ENCODE measurements at regions not wholly inside any gene's neighbourhood (a gene's known extent, or its start where the extent isn't known, plus 50 kb on each side); places are given as distances from the start of the nearest gene placed in this dataset.

DNA sequence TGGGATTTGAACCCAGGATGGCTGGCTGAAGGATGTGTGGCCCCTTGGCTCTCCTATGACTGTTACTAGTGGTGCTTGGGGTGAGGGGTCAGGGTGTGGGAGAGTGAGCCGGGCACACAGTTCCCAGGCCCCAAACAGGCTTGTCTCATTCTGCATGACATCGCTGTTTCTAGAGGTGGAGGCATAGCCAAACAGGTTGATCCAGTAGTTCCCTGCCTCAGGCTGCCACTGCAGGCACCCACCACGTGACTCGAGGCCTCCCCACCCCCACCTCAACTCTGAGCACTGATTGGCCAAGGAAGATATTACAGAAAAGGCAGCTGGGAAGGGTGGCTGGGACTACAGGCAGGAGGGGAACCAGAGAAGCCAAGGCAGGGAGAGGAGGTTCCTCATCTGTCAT lies 102.6 kb downstream of the NCOR2 start:
- Histone ChIP-seq H3K27me3 (ENCODE audit: control insufficient read depth, insufficient read depth, low read length) (no peaks in the 10 kb centered on the region), H3K4me1 (ENCODE audit: control insufficient read depth, insufficient read depth, low read length) (no peaks in the 10 kb centered on the region), H3K4me3 (ENCODE audit: low read depth in 2 of 2, low read length in 2 of 2) (no peak overlapping the region), H3K9me3 (ENCODE audit: control insufficient read depth, insufficient read depth, low read depth, low read length) (peaks cover 5% of the 10 kb centered on the region; the same call in 1 of the 2 replicates), H3K27ac (ENCODE audit: low read length) (no peak overlapping the region), H3K36me3 (ENCODE audit: control insufficient read depth, insufficient read depth, low read length) (peaks cover 8% of the 10 kb centered on the region)
- DNase-seq (ENCODE audit: low read depth, low spot score) (no peak), ATAC-seq (no peak)
- BruUV-seq (replicated peaks): no TSS peak
- in situ Hi-C loops (cut with HindIII; ENCODE audit: low pct_unique_long_range_greater_than_20kb, low sequenced_read_pairs): no loop called here
- TF ChIP-seq TCF7L2 (IDR thresholded peaks at IDR 0.05; ENCODE audit: low read depth, low read length) (no peak), POLR2AphosphoS5 (IDR thresholded peaks at IDR 0.05; ENCODE audit: low read depth, low read length) (no peak), SIN3A (IDR thresholded peaks at IDR 0.05; ENCODE audit: borderline replicate concordance, insufficient read depth, low read depth, low read length) (no peak)
- TF ChIP-seq, protein P1, sequence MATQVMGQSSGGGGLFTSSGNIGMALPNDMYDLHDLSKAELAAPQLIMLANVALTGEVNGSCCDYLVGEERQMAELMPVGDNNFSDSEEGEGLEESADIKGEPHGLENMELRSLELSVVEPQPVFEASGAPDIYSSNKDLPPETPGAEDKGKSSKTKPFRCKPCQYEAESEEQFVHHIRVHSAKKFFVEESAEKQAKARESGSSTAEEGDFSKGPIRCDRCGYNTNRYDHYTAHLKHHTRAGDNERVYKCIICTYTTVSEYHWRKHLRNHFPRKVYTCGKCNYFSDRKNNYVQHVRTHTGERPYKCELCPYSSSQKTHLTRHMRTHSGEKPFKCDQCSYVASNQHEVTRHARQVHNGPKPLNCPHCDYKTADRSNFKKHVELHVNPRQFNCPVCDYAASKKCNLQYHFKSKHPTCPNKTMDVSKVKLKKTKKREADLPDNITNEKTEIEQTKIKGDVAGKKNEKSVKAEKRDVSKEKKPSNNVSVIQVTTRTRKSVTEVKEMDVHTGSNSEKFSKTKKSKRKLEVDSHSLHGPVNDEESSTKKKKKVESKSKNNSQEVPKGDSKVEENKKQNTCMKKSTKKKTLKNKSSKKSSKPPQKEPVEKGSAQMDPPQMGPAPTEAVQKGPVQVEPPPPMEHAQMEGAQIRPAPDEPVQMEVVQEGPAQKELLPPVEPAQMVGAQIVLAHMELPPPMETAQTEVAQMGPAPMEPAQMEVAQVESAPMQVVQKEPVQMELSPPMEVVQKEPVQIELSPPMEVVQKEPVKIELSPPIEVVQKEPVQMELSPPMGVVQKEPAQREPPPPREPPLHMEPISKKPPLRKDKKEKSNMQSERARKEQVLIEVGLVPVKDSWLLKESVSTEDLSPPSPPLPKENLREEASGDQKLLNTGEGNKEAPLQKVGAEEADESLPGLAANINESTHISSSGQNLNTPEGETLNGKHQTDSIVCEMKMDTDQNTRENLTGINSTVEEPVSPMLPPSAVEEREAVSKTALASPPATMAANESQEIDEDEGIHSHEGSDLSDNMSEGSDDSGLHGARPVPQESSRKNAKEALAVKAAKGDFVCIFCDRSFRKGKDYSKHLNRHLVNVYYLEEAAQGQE (IDR thresholded peaks at IDR 0.05; ENCODE audit: insufficient read depth in 1 of 2, low read depth in 2 of 2, low read length in 1 of 2): no peak
- TF ChIP-seq, protein P2, sequence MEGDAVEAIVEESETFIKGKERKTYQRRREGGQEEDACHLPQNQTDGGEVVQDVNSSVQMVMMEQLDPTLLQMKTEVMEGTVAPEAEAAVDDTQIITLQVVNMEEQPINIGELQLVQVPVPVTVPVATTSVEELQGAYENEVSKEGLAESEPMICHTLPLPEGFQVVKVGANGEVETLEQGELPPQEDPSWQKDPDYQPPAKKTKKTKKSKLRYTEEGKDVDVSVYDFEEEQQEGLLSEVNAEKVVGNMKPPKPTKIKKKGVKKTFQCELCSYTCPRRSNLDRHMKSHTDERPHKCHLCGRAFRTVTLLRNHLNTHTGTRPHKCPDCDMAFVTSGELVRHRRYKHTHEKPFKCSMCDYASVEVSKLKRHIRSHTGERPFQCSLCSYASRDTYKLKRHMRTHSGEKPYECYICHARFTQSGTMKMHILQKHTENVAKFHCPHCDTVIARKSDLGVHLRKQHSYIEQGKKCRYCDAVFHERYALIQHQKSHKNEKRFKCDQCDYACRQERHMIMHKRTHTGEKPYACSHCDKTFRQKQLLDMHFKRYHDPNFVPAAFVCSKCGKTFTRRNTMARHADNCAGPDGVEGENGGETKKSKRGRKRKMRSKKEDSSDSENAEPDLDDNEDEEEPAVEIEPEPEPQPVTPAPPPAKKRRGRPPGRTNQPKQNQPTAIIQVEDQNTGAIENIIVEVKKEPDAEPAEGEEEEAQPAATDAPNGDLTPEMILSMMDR (IDR thresholded peaks at IDR 0.05): no peak
- ChIA-PET CTCF (no interaction called here), POLR2A (no interaction called here)
- intact Hi-C loops (cut with micrococcal nuclease; ENCODE audit: unreplicated experiment): no loop called here

DNA sequence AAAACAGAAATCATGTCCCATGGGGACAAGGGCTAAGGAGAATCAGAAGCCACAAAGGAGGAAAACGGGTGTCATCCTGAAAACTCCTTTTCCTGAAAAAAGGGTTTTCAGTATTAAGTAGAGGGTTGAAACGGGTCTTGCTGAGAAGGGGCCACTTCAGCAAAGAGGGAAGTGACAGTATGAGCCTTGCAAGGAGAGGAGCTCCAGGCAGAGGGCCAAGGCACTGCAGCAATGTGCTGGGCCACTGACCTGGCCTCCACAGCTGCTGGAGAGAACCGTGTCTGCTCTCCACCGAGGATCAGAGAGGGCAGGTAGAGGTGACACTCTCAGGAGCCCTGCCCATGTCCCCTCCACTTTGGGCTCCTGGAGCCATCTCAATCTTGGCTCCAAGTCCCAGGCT lies 103.3 kb downstream of the NCOR2 start:
- BruUV-seq (replicated peaks): no TSS peak

More for the DNA sequence above, 103.3 kb downstream of the NCOR2 start:
- H3K27ac ChIP-seq (ENCODE audit: low read length): no peak overlapping the region
- H3K9me3 ChIP-seq (ENCODE audit: control insufficient read depth, insufficient read depth, low read depth, low read length): peaks cover 1% of the 10 kb centered on the region; the same call in 1 of the 2 replicates
- no peaks in the 10 kb centered on the region for H3K27me3 ChIP-seq (ENCODE audit: control insufficient read depth, insufficient read depth, low read length)
- in situ Hi-C loops (cut with HindIII; ENCODE audit: low pct_unique_long_range_greater_than_20kb, low sequenced_read_pairs) (no loop called here), intact Hi-C loops (cut with micrococcal nuclease; ENCODE audit: unreplicated experiment) (no loop called here)
- H3K4me1 ChIP-seq (ENCODE audit: control insufficient read depth, insufficient read depth, low read length): peaks cover 4% of the 10 kb centered on the region; the same call in 1 of the 2 replicates
- ChIA-PET POLR2A (no interaction called here), CTCF (no interaction called here)
- H3K36me3 ChIP-seq (ENCODE audit: control insufficient read depth, insufficient read depth, low read length): peaks cover 8% of the 10 kb centered on the region
- TF ChIP-seq, protein P2 (IDR thresholded peaks at IDR 0.05): no peak
- TF ChIP-seq POLR2AphosphoS5 (IDR thresholded peaks at IDR 0.05; ENCODE audit: low read depth, low read length) (no peak), TCF7L2 (IDR thresholded peaks at IDR 0.05; ENCODE audit: low read depth, low read length) (no peak), SIN3A (IDR thresholded peaks at IDR 0.05; ENCODE audit: borderline replicate concordance, insufficient read depth, low read depth, low read length) (no peak)
- TF ChIP-seq, protein P1 (IDR thresholded peaks at IDR 0.05; ENCODE audit: insufficient read depth in 1 of 2, low read depth in 2 of 2, low read length in 1 of 2): no peak
- ATAC-seq (no peak), DNase-seq (ENCODE audit: low read depth, low spot score) (no peak)
- H3K4me3 ChIP-seq (ENCODE audit: low read depth in 2 of 2, low read length in 2 of 2): no peak overlapping the region

Measured in Panc1 (cell line).